Brain microvascular endothelial cell (primary cell): ENCODE measurements at regions not wholly inside any gene's neighbourhood (a gene's known extent, or its start where the extent isn't known, plus 50 kb on each side); places are given as distances from the start of the nearest gene placed in this dataset.

ENCODE experiments used
- DNase-seq: peaks from one replicate; pipeline ENCODE4 v3.0.0-alpha.2; 2020
- H3K27ac ChIP-seq: fragments of 250-450 bp; sonication (Bioruptor Pico); 2 replicates; pipeline ENCODE4 v1.5.1; 2020; ENCODE audit warnings: mild to moderate bottlenecking, moderate library complexity
- H3K27me3 ChIP-seq: fragments of 250-450 bp; sonication (Bioruptor Pico); replicated peaks from 2 replicates; pipeline ENCODE4 v1.5.1; 2020; ENCODE audit warnings: mild to moderate bottlenecking
- H3K36me3 ChIP-seq: fragments of 250-450 bp; sonication (Bioruptor Pico); replicated peaks from 2 replicates; pipeline ENCODE4 v1.5.1; 2020; ENCODE audit warnings: mild to moderate bottlenecking
- H3K4me3 ChIP-seq: 2 replicates; pipeline ENCODE4 v1.5.1; 2011; ENCODE audit warnings: low read depth, mild to moderate bottlenecking, control low read depth, low read length, moderate library complexity
- CTCF ChIP-seq: IDR thresholded peaks from 2 replicates; pipeline ENCODE4 v1.5.1; 2011; ENCODE audit warnings: low read depth, mild to moderate bottlenecking, moderate library complexity, low read length, control low read depth, inconsistent platforms; ENCODE audit errors: missing control alignments
- in situ Hi-C: cut with HindIII; loops from 2 replicates; pipeline ENCODE4 v1.10.0; 2017; ENCODE audit warnings: low sequenced_read_pairs, low pct_ligation_motif_present

- Histone ChIP-seq H3K4me3 (no peak overlapping the region), H3K27me3 (no peaks in the 10 kb centered on the region), H3K27ac (no peak overlapping the region), H3K36me3 (no peaks in the 10 kb centered on the region)
- in situ Hi-C loops = no loop called here
- peak; percentile 59 for TF ChIP-seq CTCF
- DNase-seq = no peak
These were observed 159.8 kb upstream of the GAS1 start for GRCh38 chr9:87107072-87107471.

GRCh38 chr9:87108661-87109060, 161.4 kb upstream of the GAS1 start:
- TF ChIP-seq CTCF = no peak
- H3K36me3 ChIP-seq = no peaks in the 10 kb centered on the region
- no peaks in the 10 kb centered on the region for H3K27me3 ChIP-seq
- H3K27ac ChIP-seq = no peak overlapping the region
- DNase-seq = no peak
- in situ Hi-C loops = no loop called here
- no peak overlapping the region for H3K4me3 ChIP-seq

GRCh38 chr9:87109231-87109631, 161.9 kb upstream of the GAS1 start:
- no peak for TF ChIP-seq CTCF
- no peaks in the 10 kb centered on the region for H3K27me3 ChIP-seq
- H3K27ac ChIP-seq = peak overlapping the region; percentile 39
- no peaks in the 10 kb centered on the region for H3K36me3 ChIP-seq
- in situ Hi-C loops = no loop called here
- DNase-seq = peak; percentile 18
- H3K4me3 ChIP-seq = no peak overlapping the region

- H3K4me3 ChIP-seq = no peak overlapping the region
- H3K36me3 ChIP-seq = no peaks in the 10 kb centered on the region
- in situ Hi-C loops = no loop called here
- TF ChIP-seq CTCF = no peak
- H3K27me3 ChIP-seq = no peaks in the 10 kb centered on the region
- peak; percentile 20 for DNase-seq
- H3K27ac ChIP-seq = peak overlapping the region; percentile 39
These were observed 162.5 kb upstream of the GAS1 start for GRCh38 chr9:87109851-87110250.

- in situ Hi-C loops = no loop called here
- no peaks in the 10 kb centered on the region for H3K36me3 ChIP-seq
- no peak for TF ChIP-seq CTCF
- DNase-seq = no peak
- H3K27ac ChIP-seq = no peak overlapping the region
- no peak overlapping the region for H3K4me3 ChIP-seq
- H3K27me3 ChIP-seq = no peaks in the 10 kb centered on the region
These were observed 163.7 kb upstream of the GAS1 start for GRCh38 chr9:87111010-87111409.

GRCh38 chr9:87112656-87113055, 165.3 kb upstream of the GAS1 start:
- no peaks in the 10 kb centered on the region for H3K27me3 ChIP-seq
- in situ Hi-C loops = no loop called here
- no peak overlapping the region for H3K4me3 ChIP-seq
- no peak for TF ChIP-seq CTCF
- DNase-seq = peak; percentile 42
- H3K36me3 ChIP-seq = no peaks in the 10 kb centered on the region
- H3K27ac ChIP-seq = no peak overlapping the region
